ENCODE measurements at regions not wholly inside any gene's neighbourhood (a gene's known extent, or its start where the extent isn't known, plus 50 kb on each side); places are given as distances from the start of the nearest gene placed in this dataset.

DNA sequence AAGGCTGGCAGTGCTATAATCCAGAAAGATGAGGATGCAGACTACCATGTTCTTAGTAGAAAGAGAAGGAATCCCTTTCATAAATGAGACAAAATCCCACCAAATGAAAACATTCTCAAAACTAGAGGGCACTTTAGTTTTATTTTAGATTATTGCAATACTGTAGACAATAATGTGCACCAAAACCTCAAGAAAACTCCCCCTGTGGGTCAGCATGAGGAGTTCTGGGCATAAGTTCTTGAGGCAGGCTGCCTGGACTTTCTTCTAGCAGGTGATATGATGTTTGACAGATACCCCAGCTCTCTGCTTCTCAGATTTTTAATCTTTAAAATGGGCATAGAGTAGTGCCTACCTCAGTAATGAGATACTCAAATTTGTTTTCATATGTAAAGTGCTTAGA, 196.3 kb upstream of the CTNND2 start:
- no peak for DNase-seq
- Histone ChIP-seq H3K9me3 (ENCODE audit: insufficient read depth, low read length, severe bottlenecking) (no peaks in the 10 kb centered on the region), H3K36me3 (ENCODE audit: insufficient read depth, low read length) (no peaks in the 10 kb centered on the region), H3K27ac (ENCODE audit: low read length) (no peak overlapping the region), H3K27me3 (ENCODE audit: insufficient read depth, low read length, poor library complexity) (no peaks in the 10 kb centered on the region), H3K4me1 (ENCODE audit: insufficient read depth, low read length) (no peaks in the 10 kb centered on the region), H4K20me1 (ENCODE audit: insufficient read depth, low read length) (no peaks in the 10 kb centered on the region), H3K9ac (ENCODE audit: low read depth, low read length) (no peak overlapping the region), H3K4me3 (ENCODE audit: low read depth in 1 of 2, low read length in 2 of 2) (no peak overlapping the region), H3K79me2 (ENCODE audit: insufficient read depth, low read length) (no peaks in the 10 kb centered on the region), H2AFZ (ENCODE audit: low read depth, low read length) (no peak overlapping the region), H3K4me2 (ENCODE audit: insufficient read depth, low read length) (no peak overlapping the region)
- ATAC-seq (ENCODE audit: insufficient read depth, low read depth) = no peak
- TF ChIP-seq, protein P1, sequence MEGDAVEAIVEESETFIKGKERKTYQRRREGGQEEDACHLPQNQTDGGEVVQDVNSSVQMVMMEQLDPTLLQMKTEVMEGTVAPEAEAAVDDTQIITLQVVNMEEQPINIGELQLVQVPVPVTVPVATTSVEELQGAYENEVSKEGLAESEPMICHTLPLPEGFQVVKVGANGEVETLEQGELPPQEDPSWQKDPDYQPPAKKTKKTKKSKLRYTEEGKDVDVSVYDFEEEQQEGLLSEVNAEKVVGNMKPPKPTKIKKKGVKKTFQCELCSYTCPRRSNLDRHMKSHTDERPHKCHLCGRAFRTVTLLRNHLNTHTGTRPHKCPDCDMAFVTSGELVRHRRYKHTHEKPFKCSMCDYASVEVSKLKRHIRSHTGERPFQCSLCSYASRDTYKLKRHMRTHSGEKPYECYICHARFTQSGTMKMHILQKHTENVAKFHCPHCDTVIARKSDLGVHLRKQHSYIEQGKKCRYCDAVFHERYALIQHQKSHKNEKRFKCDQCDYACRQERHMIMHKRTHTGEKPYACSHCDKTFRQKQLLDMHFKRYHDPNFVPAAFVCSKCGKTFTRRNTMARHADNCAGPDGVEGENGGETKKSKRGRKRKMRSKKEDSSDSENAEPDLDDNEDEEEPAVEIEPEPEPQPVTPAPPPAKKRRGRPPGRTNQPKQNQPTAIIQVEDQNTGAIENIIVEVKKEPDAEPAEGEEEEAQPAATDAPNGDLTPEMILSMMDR (IDR thresholded peaks at IDR 0.05; ENCODE audit: borderline replicate concordance, extremely low read depth, low read length, poor library complexity, severe bottlenecking) = no peak
- TF ChIP-seq EZH2 (IDR thresholded peaks at IDR 0.05; ENCODE audit: borderline replicate concordance, low read depth, low read length, severe bottlenecking) = no peak

GRCh38 chr5:12099296-12099695, 195.1 kb upstream of the CTNND2 start:
- H4K20me1 ChIP-seq (ENCODE audit: insufficient read depth, low read length) = no peaks in the 10 kb centered on the region
- H3K4me3 ChIP-seq (ENCODE audit: low read depth in 1 of 2, low read length in 2 of 2) = no peak overlapping the region
- no peak overlapping the region for H3K27ac ChIP-seq (ENCODE audit: low read length)
- no peak overlapping the region for H3K4me2 ChIP-seq (ENCODE audit: insufficient read depth, low read length)
- no peaks in the 10 kb centered on the region for H3K27me3 ChIP-seq (ENCODE audit: insufficient read depth, low read length, poor library complexity)
- H2AFZ ChIP-seq (ENCODE audit: low read depth, low read length) = no peak overlapping the region
- H3K9ac ChIP-seq (ENCODE audit: low read depth, low read length) = no peak overlapping the region
- no peak for ATAC-seq (ENCODE audit: insufficient read depth, low read depth)
- no peaks in the 10 kb centered on the region for H3K4me1 ChIP-seq (ENCODE audit: insufficient read depth, low read length)
- no peaks in the 10 kb centered on the region for H3K79me2 ChIP-seq (ENCODE audit: insufficient read depth, low read length)
- TF ChIP-seq EZH2 (IDR thresholded peaks at IDR 0.05; ENCODE audit: borderline replicate concordance, low read depth, low read length, severe bottlenecking) = no peak
- TF ChIP-seq, protein P1 (IDR thresholded peaks at IDR 0.05; ENCODE audit: borderline replicate concordance, extremely low read depth, low read length, poor library complexity, severe bottlenecking) = no peak
- no peak for DNase-seq
- H3K9me3 ChIP-seq (ENCODE audit: insufficient read depth, low read length, severe bottlenecking) = no peaks in the 10 kb centered on the region
- no peaks in the 10 kb centered on the region for H3K36me3 ChIP-seq (ENCODE audit: insufficient read depth, low read length)

- Histone ChIP-seq H3K79me2 (ENCODE audit: insufficient read depth, low read length) (no peaks in the 10 kb centered on the region), H4K20me1 (ENCODE audit: insufficient read depth, low read length) (no peaks in the 10 kb centered on the region), H2AFZ (ENCODE audit: low read depth, low read length) (no peak overlapping the region), H3K9ac (ENCODE audit: low read depth, low read length) (no peak overlapping the region), H3K36me3 (ENCODE audit: insufficient read depth, low read length) (no peaks in the 10 kb centered on the region), H3K4me1 (ENCODE audit: insufficient read depth, low read length) (no peaks in the 10 kb centered on the region), H3K27me3 (ENCODE audit: insufficient read depth, low read length, poor library complexity) (no peaks in the 10 kb centered on the region), H3K4me3 (ENCODE audit: low read depth in 1 of 2, low read length in 2 of 2) (no peak overlapping the region), H3K27ac (ENCODE audit: low read length) (no peak overlapping the region), H3K4me2 (ENCODE audit: insufficient read depth, low read length) (no peak overlapping the region), H3K9me3 (ENCODE audit: insufficient read depth, low read length, severe bottlenecking) (no peaks in the 10 kb centered on the region)
- TF ChIP-seq, protein P1 (IDR thresholded peaks at IDR 0.05; ENCODE audit: borderline replicate concordance, extremely low read depth, low read length, poor library complexity, severe bottlenecking) = no peak
- TF ChIP-seq EZH2 (IDR thresholded peaks at IDR 0.05; ENCODE audit: borderline replicate concordance, low read depth, low read length, severe bottlenecking) = no peak
- DNase-seq (no peak), ATAC-seq (ENCODE audit: insufficient read depth, low read depth) (no peak)
These were observed 191.6 kb upstream of the CTNND2 start for GRCh38 chr5:12095808-12096281.

- ATAC-seq (ENCODE audit: insufficient read depth, low read depth) = no peak
- Histone ChIP-seq H2AFZ (ENCODE audit: low read depth, low read length) (no peak overlapping the region), H3K4me1 (ENCODE audit: insufficient read depth, low read length) (no peaks in the 10 kb centered on the region), H4K20me1 (ENCODE audit: insufficient read depth, low read length) (no peaks in the 10 kb centered on the region), H3K9me3 (ENCODE audit: insufficient read depth, low read length, severe bottlenecking) (no peaks in the 10 kb centered on the region), H3K9ac (ENCODE audit: low read depth, low read length) (no peak overlapping the region), H3K4me2 (ENCODE audit: insufficient read depth, low read length) (no peak overlapping the region), H3K4me3 (ENCODE audit: low read depth in 1 of 2, low read length in 2 of 2) (no peak overlapping the region), H3K36me3 (ENCODE audit: insufficient read depth, low read length) (no peaks in the 10 kb centered on the region), H3K27ac (ENCODE audit: low read length) (no peak overlapping the region), H3K79me2 (ENCODE audit: insufficient read depth, low read length) (no peaks in the 10 kb centered on the region), H3K27me3 (ENCODE audit: insufficient read depth, low read length, poor library complexity) (no peaks in the 10 kb centered on the region)
- TF ChIP-seq, protein P1 (IDR thresholded peaks at IDR 0.05; ENCODE audit: borderline replicate concordance, extremely low read depth, low read length, poor library complexity, severe bottlenecking) = no peak
- no peak for TF ChIP-seq EZH2 (IDR thresholded peaks at IDR 0.05; ENCODE audit: borderline replicate concordance, low read depth, low read length, severe bottlenecking)
- DNase-seq = no peak
These were observed 189.3 kb upstream of the CTNND2 start for GRCh38 chr5:12093586-12093985.
